ENCODE measurements at regions not wholly inside any gene's neighbourhood (a gene's known extent, or its start where the extent isn't known, plus 50 kb on each side); places are given as distances from the start of the nearest gene placed in this dataset.

DNA sequence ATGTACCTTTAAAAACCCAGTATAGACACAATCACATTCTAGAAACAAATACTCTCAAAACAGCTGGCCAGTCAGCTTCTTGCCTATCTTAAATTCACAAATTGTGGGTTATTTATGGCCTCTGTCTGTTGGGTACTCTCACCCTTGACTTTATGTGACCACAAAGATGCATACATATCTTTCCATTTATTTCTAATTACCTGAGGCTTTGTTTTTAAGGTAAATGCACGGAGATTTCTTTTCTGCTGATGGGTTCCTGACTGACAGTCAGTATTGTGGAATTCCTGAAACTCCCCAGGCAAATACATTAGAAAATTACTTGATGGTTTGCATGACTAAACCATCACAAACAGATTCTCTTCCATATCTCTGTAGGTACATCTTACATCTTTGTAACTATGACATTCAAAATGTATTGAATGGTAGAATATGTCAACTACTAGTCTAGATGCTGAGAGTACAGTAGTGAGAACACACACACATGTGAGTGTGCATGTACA lies 107.7 kb downstream of the EDEM1 start:
- DNase-seq (ENCODE audit: low spot score), result no peak
- ATAC-seq, result no peak
- H3K36me3 Mint-ChIP-seq, result peaks cover 4% of the 10 kb centered on the region
- H3K9me3 Mint-ChIP-seq, result peaks cover 3% of the 10 kb centered on the region
- peaks cover 5 to 6% of the 10 kb centered on the region in 2 donors for H3K27me3 Mint-ChIP-seq
- H3K4me1 Mint-ChIP-seq (ENCODE audit: low read depth in 2 of 2), result peaks cover 15 to 23% of the 10 kb centered on the region in 2 donors
- H3K4me3 Mint-ChIP-seq, result no peak overlapping the region
- peak overlapping the region in 1 of 2 donors; percentile 17 for H3K27ac Mint-ChIP-seq

DNA sequence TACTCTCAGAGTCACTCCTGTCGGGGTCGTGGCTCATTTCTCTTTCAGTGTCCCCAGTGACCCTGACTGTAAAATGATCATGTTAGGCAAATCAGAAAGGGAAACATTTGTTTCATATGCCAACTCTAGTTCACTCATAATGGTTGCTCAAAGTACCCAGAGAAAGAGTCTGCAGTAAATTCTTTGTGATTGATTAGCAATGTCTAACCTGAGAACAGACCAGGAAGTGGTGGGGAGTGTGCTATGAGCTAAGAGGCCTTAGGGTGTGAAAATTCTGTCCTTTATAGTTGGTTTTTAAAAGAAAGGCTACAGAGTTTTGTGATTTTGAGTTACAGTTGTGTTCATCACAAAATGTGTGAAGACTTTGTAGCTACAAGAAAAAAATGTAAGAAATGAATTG lies 108.9 kb downstream of the EDEM1 start:
- H3K36me3 Mint-ChIP-seq, result peaks cover 4% of the 10 kb centered on the region
- peaks cover 6 to 9% of the 10 kb centered on the region in 2 donors for H3K27me3 Mint-ChIP-seq
- DNase-seq (ENCODE audit: low spot score), result no peak
- peak overlapping the region; percentile 45 for H3K4me3 Mint-ChIP-seq
- ATAC-seq, result peak; percentile 71 to 80
- peaks cover 3% of the 10 kb centered on the region for H3K9me3 Mint-ChIP-seq
- peak overlapping the region; percentile 61 to 80 for H3K27ac Mint-ChIP-seq
- peaks cover 15 to 23% of the 10 kb centered on the region in 2 donors for H3K4me1 Mint-ChIP-seq (ENCODE audit: low read depth in 2 of 2)

DNA sequence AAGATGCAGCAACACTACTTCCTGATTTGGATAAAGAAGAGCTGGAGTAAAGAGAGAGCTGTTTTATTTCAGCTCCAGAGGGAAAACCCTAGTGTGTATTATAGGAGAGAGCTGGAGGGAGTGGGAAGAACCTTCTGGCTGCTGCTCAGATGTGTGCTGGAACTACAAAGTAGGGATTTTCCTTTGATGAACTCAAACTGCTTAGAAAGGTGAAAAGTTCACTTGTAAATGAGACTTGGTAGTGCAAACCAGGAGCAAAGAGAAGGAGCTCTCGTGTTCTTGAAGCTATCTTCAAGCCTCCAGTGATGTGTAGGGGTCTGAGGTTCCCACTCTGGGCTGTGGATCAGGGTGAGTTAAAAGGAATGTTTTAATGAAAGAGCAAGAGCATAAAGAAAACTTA lies 110.4 kb downstream of the EDEM1 start:
- Mint-ChIP-seq H3K4me1 (ENCODE audit: low read depth in 2 of 2) (peaks cover 15 to 23% of the 10 kb centered on the region in 2 donors), H3K36me3 (peaks cover 4% of the 10 kb centered on the region), H3K27ac (peak overlapping the region in 1 of 2 donors; percentile 20), H3K27me3 (peaks cover 4 to 14% of the 10 kb centered on the region in 2 donors), H3K4me3 (no peak overlapping the region), H3K9me3 (peaks cover 3% of the 10 kb centered on the region)
- ATAC-seq, result no peak
- DNase-seq (ENCODE audit: low spot score), result no peak

DNA sequence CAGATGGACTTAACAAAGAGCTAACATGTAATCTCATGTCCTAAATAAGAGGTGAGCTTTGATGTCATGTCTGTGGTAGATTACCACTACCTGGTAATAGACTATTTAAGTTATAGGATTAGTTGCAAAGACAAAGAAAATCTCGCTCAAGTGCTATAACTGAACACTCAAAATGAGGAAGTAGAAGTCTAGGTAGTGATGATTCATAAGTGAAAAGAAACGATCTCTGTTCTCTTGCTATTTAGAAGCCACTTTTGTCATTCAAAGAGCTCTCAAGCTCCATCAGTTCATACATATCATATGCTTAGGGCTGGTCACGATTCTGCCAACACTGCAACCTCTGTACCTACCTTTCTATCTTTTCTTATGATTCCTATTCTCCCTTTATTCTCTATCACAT lies 110.9 kb downstream of the EDEM1 start:
- Mint-ChIP-seq H3K4me3 (no peak overlapping the region), H3K36me3 (peaks cover 4% of the 10 kb centered on the region), H3K4me1 (ENCODE audit: low read depth in 2 of 2) (peaks cover 15 to 23% of the 10 kb centered on the region in 2 donors), H3K27me3 (peaks cover 4 to 19% of the 10 kb centered on the region in 2 donors), H3K9me3 (peaks cover 3% of the 10 kb centered on the region), H3K27ac (no peak overlapping the region)
- DNase-seq (ENCODE audit: low spot score) (no peak), ATAC-seq (no peak)

DNA sequence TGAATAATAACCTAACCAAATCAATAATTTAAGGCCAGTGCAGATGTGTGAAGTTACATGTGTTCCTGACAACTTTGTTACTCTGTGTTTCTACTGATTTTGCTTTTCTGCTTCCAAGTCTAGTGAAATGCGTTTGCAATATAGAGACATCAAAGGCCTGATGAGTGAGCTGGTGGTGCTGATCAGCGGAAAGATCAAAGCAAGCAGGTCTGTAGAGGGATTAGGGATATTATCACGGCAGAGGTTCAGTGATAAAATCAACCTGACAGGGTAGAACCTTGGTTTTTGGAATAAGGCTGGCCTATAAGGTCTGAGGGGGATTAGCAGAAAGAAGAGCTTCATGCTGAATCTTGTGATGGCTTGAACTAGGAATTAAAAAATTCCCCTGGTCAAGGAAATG lies 111.7 kb downstream of the EDEM1 start:
- Mint-ChIP-seq H3K27me3 (peaks cover 4 to 26% of the 10 kb centered on the region in 2 donors), H3K4me1 (ENCODE audit: low read depth in 2 of 2) (peaks cover 15 to 23% of the 10 kb centered on the region in 2 donors), H3K9me3 (peaks cover 3% of the 10 kb centered on the region), H3K4me3 (no peak overlapping the region), H3K36me3 (peaks cover 4% of the 10 kb centered on the region), H3K27ac (no peak overlapping the region)
- ATAC-seq (no peak), DNase-seq (ENCODE audit: low spot score) (no peak)

DNA sequence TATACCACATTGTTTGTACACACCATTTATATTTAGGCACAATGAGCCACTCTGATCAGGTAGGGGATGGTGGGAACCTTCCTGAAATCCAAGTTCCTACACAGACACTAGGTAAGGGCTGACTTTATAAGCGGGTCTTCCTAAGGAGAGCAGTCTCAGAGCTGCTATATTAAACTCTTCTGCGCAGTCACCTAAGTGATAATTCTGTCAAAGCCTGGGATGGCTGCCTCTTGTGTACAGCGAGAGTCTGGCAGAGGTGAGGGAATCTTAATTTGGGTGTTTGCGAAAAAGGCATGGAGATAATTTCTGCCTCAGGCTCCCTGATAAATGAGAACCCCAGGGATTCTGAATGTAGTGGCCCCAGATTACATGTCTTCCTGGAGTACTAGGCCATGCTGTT lies 113.1 kb downstream of the EDEM1 start:
- Mint-ChIP-seq H3K4me1 (ENCODE audit: low read depth in 2 of 2) (peaks cover 12 to 20% of the 10 kb centered on the region in 2 donors), H3K9me3 (peaks cover 3% of the 10 kb centered on the region)

DNA sequence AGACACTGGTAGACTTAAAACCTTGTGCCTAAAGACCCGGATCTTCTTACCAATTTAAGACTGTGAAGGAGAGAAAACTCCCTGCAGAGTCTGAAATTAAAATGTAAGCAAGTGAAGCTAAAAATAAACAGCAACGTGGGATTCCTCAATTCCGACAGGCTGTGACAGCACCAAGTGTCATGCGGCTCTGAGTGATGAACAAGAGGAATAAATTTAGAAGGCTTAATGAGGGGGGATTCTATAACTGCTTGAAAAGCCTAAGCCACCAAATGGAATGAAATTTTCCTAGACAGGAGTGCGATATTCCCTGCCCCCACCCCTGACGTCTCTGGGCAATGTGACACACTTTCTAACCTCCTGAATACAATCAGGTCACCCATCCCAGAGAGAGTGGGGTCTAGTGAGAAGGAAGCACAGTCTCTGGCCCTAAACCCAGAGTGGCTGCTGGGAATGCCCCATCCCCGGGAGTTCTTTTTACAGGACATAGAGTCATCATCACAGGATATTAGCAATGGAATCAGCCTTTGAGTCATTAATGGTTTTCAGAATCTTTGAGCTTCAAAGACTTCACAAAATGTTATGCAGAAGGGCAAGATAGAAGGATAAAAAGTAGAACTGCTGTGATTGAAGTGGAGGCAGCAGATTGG lies 114.3 kb downstream of the EDEM1 start:
- no peak overlapping the region for H3K4me3 Mint-ChIP-seq
- peaks cover 3 to 11% of the 10 kb centered on the region in 2 donors for H3K4me1 Mint-ChIP-seq (ENCODE audit: low read depth in 2 of 2)
- no peak for ATAC-seq
- no peaks in the 10 kb centered on the region for H3K36me3 Mint-ChIP-seq
- DNase-seq (ENCODE audit: low spot score), result no peak
- H3K27ac Mint-ChIP-seq, result no peak overlapping the region
- H3K9me3 Mint-ChIP-seq, result no peaks in the 10 kb centered on the region
- H3K27me3 Mint-ChIP-seq, result peaks cover 4 to 30% of the 10 kb centered on the region in 2 donors

More for the DNA sequence above, 113.1 kb downstream of the EDEM1 start:
- no peak overlapping the region for H3K4me3 Mint-ChIP-seq
- H3K36me3 Mint-ChIP-seq, result peaks cover 4% of the 10 kb centered on the region
- H3K27ac Mint-ChIP-seq, result no peak overlapping the region
- peaks cover 4 to 30% of the 10 kb centered on the region in 2 donors for H3K27me3 Mint-ChIP-seq
- ATAC-seq (no peak), DNase-seq (ENCODE audit: low spot score) (no peak)

DNA sequence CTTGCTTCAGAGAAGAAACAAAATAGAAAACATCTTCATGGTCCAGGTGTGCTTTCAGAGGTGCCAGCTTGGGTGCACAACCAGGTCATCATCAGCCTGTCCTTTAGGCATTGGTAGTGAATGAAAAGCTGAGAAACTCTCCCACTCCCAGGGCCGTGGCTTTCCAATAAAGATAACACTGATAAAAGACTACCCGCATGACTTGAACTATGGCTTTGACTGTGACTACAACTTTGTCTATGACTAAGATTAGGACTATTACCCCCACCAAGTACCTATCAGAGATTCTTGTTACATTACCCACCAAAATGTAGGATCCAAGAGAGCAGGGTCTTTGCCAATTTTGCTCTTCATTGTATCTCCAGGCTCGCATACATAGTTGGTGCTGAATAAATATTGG lies 115.2 kb downstream of the EDEM1 start:
- H3K36me3 Mint-ChIP-seq, result no peaks in the 10 kb centered on the region
- no peaks in the 10 kb centered on the region for H3K9me3 Mint-ChIP-seq
- DNase-seq (ENCODE audit: low spot score), result no peak
- H3K4me3 Mint-ChIP-seq, result no peak overlapping the region
- no peak for ATAC-seq
- H3K27me3 Mint-ChIP-seq, result peaks cover 4 to 30% of the 10 kb centered on the region in 2 donors
- no peak overlapping the region for H3K27ac Mint-ChIP-seq
- peaks cover 3 to 11% of the 10 kb centered on the region in 2 donors for H3K4me1 Mint-ChIP-seq (ENCODE audit: low read depth in 2 of 2)

DNA sequence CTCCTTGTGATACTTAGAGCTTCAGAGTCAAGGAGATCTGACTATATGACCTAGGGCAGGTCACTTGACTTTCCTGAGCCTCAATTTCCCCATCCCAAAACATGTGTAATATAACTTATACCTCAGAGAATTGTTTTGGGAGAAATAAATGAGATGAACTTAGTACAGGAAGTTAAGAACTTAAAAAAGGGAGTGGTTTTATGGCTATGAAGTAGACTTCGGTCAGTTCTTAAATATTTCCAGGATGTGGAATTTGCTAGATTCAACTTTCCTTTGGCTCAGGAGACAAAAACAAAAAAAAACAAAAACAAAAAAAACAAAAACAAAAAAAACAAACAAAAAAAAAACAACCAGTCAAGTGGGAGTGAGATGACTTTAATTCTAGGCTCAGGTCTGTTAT lies 116.7 kb downstream of the EDEM1 start:
- no peaks in the 10 kb centered on the region for H3K4me1 Mint-ChIP-seq (ENCODE audit: low read depth in 2 of 2)
- no peaks in the 10 kb centered on the region for H3K36me3 Mint-ChIP-seq
- no peaks in the 10 kb centered on the region for H3K9me3 Mint-ChIP-seq
- DNase-seq (ENCODE audit: low spot score) (no peak), ATAC-seq (no peak)
- H3K27me3 Mint-ChIP-seq, result peaks cover 4 to 31% of the 10 kb centered on the region in 2 donors
- H3K4me3 Mint-ChIP-seq, result no peak overlapping the region
- H3K27ac Mint-ChIP-seq, result no peak overlapping the region

DNA sequence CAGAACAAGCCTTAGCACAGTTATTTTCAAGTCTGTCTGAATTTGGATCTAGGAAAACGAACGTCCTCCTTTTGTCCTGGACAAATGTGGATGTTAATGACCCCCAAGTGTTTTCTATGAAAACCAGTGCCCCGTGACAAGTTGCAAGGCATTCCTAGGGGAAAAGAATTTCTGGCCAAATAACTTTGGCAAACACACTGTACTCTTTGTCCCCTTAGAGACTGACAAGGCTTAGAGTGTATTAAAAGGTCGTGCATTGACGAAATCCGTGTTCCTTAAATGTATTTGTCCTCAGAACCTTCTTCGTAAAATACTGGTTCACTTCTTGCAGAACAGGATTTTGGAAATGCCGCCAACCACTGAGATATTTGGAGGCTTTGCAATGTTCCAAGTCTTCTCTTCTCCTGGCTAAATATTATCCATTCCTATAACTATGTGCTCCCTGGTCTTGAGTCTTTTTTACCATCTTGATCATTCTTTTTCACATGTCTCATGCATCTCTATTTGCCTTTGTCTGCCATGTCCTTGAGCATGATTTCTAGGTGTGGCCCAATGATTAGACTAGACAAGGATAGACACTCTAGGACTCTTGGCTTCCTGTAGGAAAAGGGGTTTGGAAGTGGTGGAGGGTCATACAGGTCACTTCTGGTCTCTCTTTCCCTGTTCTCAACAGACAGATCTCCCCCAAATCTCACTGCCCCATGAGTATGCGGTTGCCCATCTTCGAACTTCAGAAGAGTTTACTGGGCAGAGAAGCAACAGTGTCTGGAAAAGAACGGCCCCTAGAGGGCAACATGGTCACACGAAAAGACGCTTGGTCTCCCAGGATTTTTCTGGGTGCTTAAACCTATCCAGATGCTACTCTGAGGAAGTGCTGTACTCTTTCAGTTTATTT lies 117.5 kb downstream of the EDEM1 start:
- Mint-ChIP-seq H3K27me3 (peaks cover 4 to 37% of the 10 kb centered on the region in 2 donors), H3K27ac (no peak overlapping the region), H3K36me3 (no peaks in the 10 kb centered on the region), H3K4me1 (ENCODE audit: low read depth in 2 of 2) (no peaks in the 10 kb centered on the region), H3K4me3 (no peak overlapping the region), H3K9me3 (no peaks in the 10 kb centered on the region)
- ATAC-seq (no peak), DNase-seq (ENCODE audit: low spot score) (no peak)

DNA sequence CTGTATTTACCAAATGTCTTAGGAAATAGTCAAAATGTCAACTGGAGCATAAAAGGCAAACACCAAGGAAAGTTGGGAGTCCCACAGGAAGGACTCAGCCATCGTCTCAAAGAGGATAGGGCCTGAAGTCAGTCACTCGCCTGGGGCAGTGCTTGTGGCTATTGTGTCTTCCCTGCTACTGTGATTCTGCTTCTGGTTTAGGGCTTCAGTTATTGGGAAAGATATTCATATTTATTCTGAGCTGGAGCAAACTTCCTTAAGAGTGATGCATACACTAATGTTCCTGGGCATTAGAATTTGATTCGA lies 118.1 kb downstream of the EDEM1 start:
- no peaks in the 10 kb centered on the region for H3K36me3 Mint-ChIP-seq
- no peak overlapping the region for H3K4me3 Mint-ChIP-seq
- ATAC-seq, result no peak

DNA sequence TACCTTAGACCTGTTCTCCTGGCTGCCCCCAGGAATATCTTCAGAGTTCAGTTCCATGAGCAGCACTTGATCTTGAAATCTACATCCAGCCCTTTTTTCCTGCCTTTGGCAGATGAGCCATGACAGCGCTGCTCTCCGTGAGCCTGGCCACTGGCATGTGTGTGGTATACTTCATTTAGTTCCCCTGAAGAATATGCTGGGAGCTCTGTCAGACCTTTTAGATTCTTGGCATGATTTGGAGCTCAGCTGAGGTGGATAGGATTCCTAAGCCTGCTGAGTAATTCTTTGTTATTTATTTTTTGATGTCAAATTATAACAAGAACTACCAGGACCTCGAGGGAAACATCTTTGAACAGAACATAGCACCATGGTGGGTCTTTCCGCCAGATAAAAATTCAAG lies 121.7 kb downstream of the EDEM1 start:
- Mint-ChIP-seq H3K27me3 (peaks cover 2 to 18% of the 10 kb centered on the region in 2 donors), H3K36me3 (no peaks in the 10 kb centered on the region), H3K4me1 (ENCODE audit: low read depth in 2 of 2) (no peaks in the 10 kb centered on the region), H3K9me3 (no peaks in the 10 kb centered on the region), H3K4me3 (no peak overlapping the region), H3K27ac (no peak overlapping the region)
- no peak for DNase-seq (ENCODE audit: low spot score)
- no peak for ATAC-seq

More for the DNA sequence above, 118.1 kb downstream of the EDEM1 start:
- no peaks in the 10 kb centered on the region for H3K4me1 Mint-ChIP-seq (ENCODE audit: low read depth in 2 of 2)
- DNase-seq (ENCODE audit: low spot score), result no peak
- peaks cover 6 to 37% of the 10 kb centered on the region in 2 donors for H3K27me3 Mint-ChIP-seq
- no peaks in the 10 kb centered on the region for H3K9me3 Mint-ChIP-seq
- H3K27ac Mint-ChIP-seq, result no peak overlapping the region

DNA sequence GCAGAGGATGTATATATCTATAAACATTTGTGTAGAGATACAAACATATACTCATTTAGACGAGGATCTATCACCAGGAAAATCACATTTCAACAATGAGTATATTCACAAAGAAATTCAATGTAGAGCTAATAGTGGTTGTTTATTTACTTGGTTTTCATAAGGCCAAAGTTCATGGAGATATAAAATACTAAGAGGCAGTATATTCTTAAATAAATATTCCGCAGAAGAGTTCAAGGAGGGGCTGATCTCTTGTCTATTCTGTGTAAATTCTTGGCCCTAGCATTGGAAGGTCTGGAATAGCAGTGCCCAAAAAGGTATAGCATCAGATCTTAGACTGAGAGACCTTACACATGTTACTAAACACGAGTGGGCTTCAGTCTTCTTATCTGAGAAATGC lies 122.1 kb downstream of the EDEM1 start:
- no peak overlapping the region for H3K4me3 Mint-ChIP-seq
- ATAC-seq (no peak), DNase-seq (ENCODE audit: low spot score) (no peak)
- H3K9me3 Mint-ChIP-seq, result no peaks in the 10 kb centered on the region
- H3K36me3 Mint-ChIP-seq, result no peaks in the 10 kb centered on the region
- H3K4me1 Mint-ChIP-seq (ENCODE audit: low read depth in 2 of 2), result no peaks in the 10 kb centered on the region
- peaks cover 2 to 14% of the 10 kb centered on the region in 2 donors for H3K27me3 Mint-ChIP-seq
- no peak overlapping the region for H3K27ac Mint-ChIP-seq

DNA sequence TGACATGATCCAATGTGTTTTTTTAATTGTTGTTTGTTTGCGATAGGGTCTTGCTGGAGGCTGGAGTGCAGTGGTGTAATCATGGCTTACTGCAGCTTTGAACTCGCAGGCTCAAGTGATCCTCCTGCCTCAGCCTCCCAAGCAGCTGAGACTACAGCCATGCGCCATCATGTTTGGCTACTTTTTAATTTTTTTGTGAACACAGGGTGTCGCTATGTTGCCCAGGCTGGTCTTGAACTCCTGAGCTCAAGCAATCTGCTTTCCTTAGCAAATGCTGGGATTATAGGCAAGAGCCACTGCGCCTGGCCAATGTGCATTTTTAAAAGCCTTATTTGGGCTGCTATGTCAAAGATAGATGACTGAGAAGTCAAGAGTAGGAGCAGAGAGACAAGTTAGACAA lies 123.0 kb downstream of the EDEM1 start:
- Mint-ChIP-seq H3K36me3 (no peaks in the 10 kb centered on the region), H3K27me3 (peaks cover 2 to 14% of the 10 kb centered on the region in 2 donors), H3K4me3 (no peak overlapping the region), H3K27ac (no peak overlapping the region), H3K9me3 (no peaks in the 10 kb centered on the region), H3K4me1 (ENCODE audit: low read depth in 2 of 2) (no peaks in the 10 kb centered on the region)
- DNase-seq (ENCODE audit: low spot score), result no peak
- ATAC-seq, result no peak

All from natural killer cell treated with Interleukin-12 subunit alpha and Interleukin-12 subunit beta and Interleukin-15 and Interleukin-18, amount 100 ng/mL, for 72 hours (primary cell).